GM12891 (cell line): ENCODE measurements at regions not wholly inside any gene's neighbourhood (a gene's known extent, or its start where the extent isn't known, plus 50 kb on each side); places are given as distances from the start of the nearest gene placed in this dataset.

Source experiments
- POLR2A ChIP-seq: IDR thresholded peaks from 2 replicates; pipeline ENCODE4 v1.6.1; 2011; ENCODE audit warnings: low read depth, low read length, control low read depth
- POLR2AphosphoS5 ChIP-seq: IDR thresholded peaks from 2 replicates; pipeline ENCODE4 v1.6.1; 2011; ENCODE audit warnings: low read depth, low read length, control low read depth

- TF ChIP-seq POLR2A (no peak), POLR2AphosphoS5 (no peak)
These were observed 1208.4 kb upstream of the CDH8 start for GRCh38 chr16:63244631-63245030.
